ENCODE measurements at regions not wholly inside any gene's neighbourhood (a gene's known extent, or its start where the extent isn't known, plus 50 kb on each side); places are given as distances from the start of the nearest gene placed in this dataset.

DNA sequence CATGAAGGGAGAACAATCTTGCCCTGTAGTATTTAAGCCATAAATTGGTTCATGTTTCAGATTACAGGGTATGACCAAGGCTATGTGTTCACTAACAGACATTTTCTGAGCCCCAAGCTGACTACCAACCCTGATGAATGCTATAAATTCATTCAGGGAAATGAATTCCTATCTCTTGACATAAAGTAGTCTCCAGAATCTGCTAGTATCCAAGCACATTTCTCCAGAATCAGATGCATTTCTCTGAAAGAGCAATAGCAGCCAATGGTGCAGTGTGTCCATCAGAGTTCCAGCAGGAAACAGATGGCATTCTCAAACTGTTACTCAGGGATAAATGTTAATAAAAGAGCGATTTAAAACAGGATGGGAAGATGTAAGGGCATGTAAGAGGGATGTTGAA lies 226.4 kb downstream of the COG6 start:
- ChIA-PET CTCF (ENCODE audit: low intra/inter-chr PET ratio) (no interaction called here), POLR2A (no interaction called here)
- DNase-seq (ENCODE audit: extremely low read depth in 1 of 4, low spot score in 3 of 4) (no peak), ATAC-seq (no peak), FAIRE-seq (no peak)
- no peak overlapping the region for H3K27ac ChIP-seq (ENCODE audit: extremely low read depth, low read depth, low read length)
- H4K20me1 ChIP-seq (replicated peaks; ENCODE audit: control insufficient read depth, insufficient read depth, low read length): no peaks in the 10 kb centered on the region
- H3K4me2 ChIP-seq (ENCODE audit: insufficient read depth, low read length): no peak overlapping the region
- H3K27me3 ChIP-seq (ENCODE audit: control insufficient read depth in 2 of 2, insufficient read depth in 2 of 2, low read length in 2 of 2): no peaks in the 10 kb centered on the region; a peak in 1 of 5 replicates
- WGBS (ENCODE audit: insufficient coverage, low coverage, missing lambda C conversion rate): 0% methylated on average over 1 of the region's 1 CpG
- in situ Hi-C loops (cut with MboI): no loop called here
- no peaks in the 10 kb centered on the region for H3K79me2 ChIP-seq (ENCODE audit: control insufficient read depth, insufficient read depth, low read length)
- BruUV-seq (replicated peaks): no TSS peak
- H2AFZ ChIP-seq (ENCODE audit: low read depth, low read length): no peak overlapping the region
- H3K9me1 ChIP-seq (ENCODE audit: control insufficient read depth, insufficient read depth, low read length): no peaks in the 10 kb centered on the region
- intact Hi-C loops (cut with micrococcal nuclease): no loop called here
- no peak overlapping the region for H3K9ac ChIP-seq (ENCODE audit: insufficient read depth in 1 of 2, low read depth in 2 of 2, low read length in 2 of 2)
- H3K36me3 ChIP-seq (ENCODE audit: control insufficient read depth, insufficient read depth, low read length): no peaks in the 10 kb centered on the region
- TF ChIP-seq ZBTB11 (CRISPR knock-in tag; IDR thresholded peaks at IDR 0.05): no peak
- no peak for TF ChIP-seq ZNF436 (CRISPR knock-in tag; IDR thresholded peaks at IDR 0.05)
- TF ChIP-seq, protein P1, sequence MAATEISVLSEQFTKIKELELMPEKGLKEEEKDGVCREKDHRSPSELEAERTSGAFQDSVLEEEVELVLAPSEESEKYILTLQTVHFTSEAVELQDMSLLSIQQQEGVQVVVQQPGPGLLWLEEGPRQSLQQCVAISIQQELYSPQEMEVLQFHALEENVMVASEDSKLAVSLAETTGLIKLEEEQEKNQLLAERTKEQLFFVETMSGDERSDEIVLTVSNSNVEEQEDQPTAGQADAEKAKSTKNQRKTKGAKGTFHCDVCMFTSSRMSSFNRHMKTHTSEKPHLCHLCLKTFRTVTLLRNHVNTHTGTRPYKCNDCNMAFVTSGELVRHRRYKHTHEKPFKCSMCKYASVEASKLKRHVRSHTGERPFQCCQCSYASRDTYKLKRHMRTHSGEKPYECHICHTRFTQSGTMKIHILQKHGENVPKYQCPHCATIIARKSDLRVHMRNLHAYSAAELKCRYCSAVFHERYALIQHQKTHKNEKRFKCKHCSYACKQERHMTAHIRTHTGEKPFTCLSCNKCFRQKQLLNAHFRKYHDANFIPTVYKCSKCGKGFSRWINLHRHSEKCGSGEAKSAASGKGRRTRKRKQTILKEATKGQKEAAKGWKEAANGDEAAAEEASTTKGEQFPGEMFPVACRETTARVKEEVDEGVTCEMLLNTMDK (IDR thresholded peaks at IDR 0.05; ENCODE audit: borderline replicate concordance, insufficient read depth, low read depth, low read length, poor library complexity, severe bottlenecking): no peak
- TF ChIP-seq PURB (CRISPR knock-in tag; IDR thresholded peaks at IDR 0.05; ENCODE audit: low read depth): no peak
- TF ChIP-seq BACH1 (tag; IDR thresholded peaks at IDR 0.05): no peak
- TF ChIP-seq GABPA (tag; conservative IDR thresholded peaks at IDR 0.05; ENCODE audit: low read depth): no peak
- TF ChIP-seq SMAD2 (IDR thresholded peaks at IDR 0.05; ENCODE audit: low read depth, low read length): no peak
- TF ChIP-seq ZC3H8 (IDR thresholded peaks at IDR 0.05): no peak
- TF ChIP-seq PRPF4 (IDR thresholded peaks at IDR 0.05; ENCODE audit: insufficient read depth, low read depth, low read length, poor library complexity, severe bottlenecking): no peak
- TF ChIP-seq ELF4 (CRISPR knock-in tag; IDR thresholded peaks at IDR 0.05): no peak
- TF ChIP-seq ILK (tag; IDR thresholded peaks at IDR 0.05; ENCODE audit: borderline replicate concordance, low read depth): no peak
- TF ChIP-seq ZNF408 (CRISPR knock-in tag; IDR thresholded peaks at IDR 0.05; ENCODE audit: low read depth): no peak
- no peaks in the 10 kb centered on the region for H3K4me1 ChIP-seq (replicated peaks in 1 of 2; ENCODE audit: control insufficient read depth in 2 of 2, insufficient read depth in 2 of 2, low read length in 2 of 2)
- H3K9me3 ChIP-seq (replicated peaks; ENCODE audit: control insufficient read depth, insufficient read depth, low read depth, low read length): no peaks in the 10 kb centered on the region
- no peak overlapping the region for H3K4me3 ChIP-seq
